HG03175 (cell line): ENCODE measurements at regions not wholly inside any gene's neighbourhood (a gene's known extent, or its start where the extent isn't known, plus 50 kb on each side); places are given as distances from the start of the nearest gene placed in this dataset.

Source experiments
- ATAC-seq: cut with Tn5 transposase; IDR thresholded peaks from one replicate; pipeline ENCODE4 v1.9.1; 2021; ENCODE audit warnings: mild to moderate bottlenecking, moderate library complexity; ENCODE audit not compliant: unreplicated experiment

GRCh38 chr3:180332608-180333007 lies 269.4 kb upstream of the TTC14 start:
- peak; percentile 43 for ATAC-seq

GRCh38 chr3:180335050-180335449 lies 266.9 kb upstream of the TTC14 start:
- ATAC-seq: no peak

GRCh38 chr3:180340395-180340794 lies 261.6 kb upstream of the TTC14 start:
- no peak for ATAC-seq

DNA sequence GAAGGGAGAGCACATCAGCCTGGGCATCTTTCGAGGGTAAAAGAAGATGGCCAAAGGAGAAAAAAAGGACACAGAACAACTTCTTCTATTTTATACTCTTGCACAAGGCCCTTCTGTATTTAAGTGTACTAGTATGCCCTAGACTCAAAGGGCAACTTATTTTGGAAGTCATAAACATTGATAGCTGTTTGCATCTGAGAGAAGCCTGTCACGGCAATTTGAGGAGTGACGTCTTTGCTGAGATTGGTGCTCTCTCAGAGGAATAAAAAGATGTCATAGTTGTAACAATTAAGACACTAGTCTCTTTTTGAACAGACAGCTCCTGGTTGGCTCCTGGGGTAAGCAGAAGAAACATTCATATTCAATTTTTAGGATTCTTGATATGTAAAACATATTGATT lies 260.4 kb upstream of the TTC14 start:
- ATAC-seq: no peak

DNA sequence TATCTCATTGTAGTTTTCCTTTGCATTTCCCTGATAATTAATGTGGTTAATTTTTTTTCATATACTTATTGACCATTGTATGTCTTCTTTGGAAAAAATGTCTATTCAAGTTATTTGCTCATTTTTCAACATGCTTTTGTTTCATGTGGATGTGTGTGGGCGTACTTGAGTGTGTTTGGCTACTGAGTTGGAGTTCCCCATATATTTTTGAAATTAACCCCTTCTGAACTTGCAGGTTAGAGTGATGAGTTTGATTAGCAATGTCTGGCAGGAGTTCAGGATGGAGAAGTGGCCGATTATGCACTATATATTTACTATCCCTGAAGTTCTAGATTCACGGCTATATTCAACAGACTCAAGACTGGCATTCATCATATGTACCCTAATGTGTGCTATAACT lies 250.4 kb upstream of the TTC14 start:
- no peak for ATAC-seq

GRCh38 chr3:180352261-180352660 lies 249.7 kb upstream of the TTC14 start:
- ATAC-seq: no peak

DNA sequence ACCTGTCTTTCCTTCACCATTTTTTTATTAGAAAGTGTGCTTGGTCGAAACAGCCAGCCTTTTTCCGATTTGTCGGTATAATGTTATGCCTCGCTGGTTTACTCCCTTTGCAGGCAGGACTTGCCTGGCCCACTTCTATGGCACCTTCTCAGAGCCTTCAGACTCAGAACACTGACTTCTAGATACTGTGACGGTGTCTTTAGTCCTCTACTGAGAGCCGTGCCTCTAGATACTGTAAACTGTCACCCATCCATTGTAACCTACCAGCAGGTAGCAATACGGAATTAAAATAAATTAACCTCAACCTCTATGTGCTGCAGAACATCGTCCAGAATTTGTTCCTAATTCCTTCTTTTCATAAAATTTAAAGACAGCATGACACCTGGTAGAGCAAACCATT lies 247.7 kb upstream of the TTC14 start:
- ATAC-seq: no peak

DNA sequence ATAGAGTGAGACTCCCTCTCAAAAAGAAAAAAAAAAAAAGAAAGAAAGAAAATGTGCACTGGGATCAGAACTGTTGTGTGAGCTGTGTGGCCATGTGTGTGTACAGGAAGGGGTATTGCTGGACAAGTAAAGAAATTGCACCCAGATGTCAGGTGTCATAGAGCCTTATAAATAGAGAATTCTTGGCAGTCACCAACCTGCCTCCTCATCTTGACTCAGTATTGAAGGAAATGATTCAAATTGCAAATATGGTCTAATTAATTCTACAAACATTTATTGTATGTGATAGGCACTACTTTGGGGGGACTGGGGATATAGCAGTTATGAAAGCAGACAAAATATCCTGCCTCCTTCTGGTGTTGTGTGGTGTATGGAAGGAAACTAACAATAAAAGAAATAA lies 243.8 kb upstream of the TTC14 start:
- no peak for ATAC-seq

- ATAC-seq: no peak
These were observed 242.7 kb upstream of the TTC14 start for GRCh38 chr3:180359061-180359952.

DNA sequence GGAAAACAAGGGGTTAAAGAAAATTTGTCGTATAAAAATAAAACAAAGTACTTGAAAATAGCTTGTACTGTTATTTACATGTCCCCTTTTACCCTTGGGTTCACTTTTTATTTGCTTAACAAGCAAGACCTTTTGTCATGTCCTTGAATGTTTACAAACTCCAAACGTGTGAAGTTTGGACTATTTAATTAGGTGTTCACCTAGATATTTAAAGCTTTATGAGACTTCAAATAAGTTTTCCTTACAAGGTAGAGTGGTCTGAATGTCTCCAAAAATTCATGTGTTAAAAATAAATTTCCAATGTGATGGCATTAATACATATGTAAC lies 242.0 kb upstream of the TTC14 start:
- no peak for ATAC-seq

GRCh38 chr3:180362081-180362480 lies 239.9 kb upstream of the TTC14 start:
- ATAC-seq: no peak

- ATAC-seq: no peak
These were observed 226.1 kb upstream of the TTC14 start for GRCh38 chr3:180375831-180376230.

DNA sequence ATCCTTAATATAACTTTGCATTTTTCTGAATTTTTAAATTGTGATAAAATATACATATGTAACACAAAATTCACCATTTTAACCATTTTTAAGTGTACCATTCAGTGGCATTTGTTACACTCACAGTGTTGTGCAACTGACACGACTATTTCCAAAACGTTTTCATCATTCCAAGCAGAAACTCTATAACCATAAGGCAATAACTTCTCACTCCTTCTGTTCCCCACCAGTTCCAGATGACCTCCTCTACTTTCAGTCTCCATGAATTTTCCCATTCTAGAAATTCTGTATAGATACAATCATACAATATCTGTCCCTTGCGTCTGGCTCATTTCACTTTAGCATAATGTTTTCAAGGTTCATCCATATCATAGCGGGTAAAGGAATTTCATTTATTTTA lies 223.5 kb upstream of the TTC14 start:
- ATAC-seq: no peak

GRCh38 chr3:180382638-180383180 lies 219.3 kb upstream of the TTC14 start:
- ATAC-seq: no peak

DNA sequence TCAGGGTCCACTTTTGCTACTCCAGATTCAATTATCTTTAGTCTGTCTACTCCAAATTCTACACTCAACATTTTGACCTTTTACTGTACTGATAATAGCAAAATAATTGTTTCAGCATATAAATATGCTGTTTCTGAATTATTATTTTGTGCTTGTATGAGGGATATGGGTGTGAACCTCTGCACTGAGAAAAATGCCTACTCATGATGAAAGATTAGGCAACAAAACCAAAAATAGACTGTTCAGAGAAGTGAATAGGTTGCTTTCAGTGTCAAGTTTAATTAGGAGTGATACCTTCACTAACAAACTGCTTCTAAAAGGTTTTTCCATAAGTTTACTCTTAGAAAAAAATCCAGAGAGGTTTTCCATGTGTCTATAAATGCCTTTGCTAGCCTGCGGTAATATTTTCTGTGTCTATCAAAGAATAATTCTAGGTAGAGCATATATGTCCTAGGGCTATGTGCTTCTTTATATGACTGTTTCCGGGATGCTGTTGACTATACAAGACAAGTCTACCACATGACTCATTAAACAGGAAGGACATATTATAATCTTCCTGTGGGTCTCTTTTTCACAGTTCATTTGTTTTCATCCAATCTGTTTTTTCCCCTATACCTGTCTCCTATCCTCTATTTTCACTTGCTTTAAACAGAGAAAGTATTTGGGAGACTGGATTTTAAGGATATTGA lies 218.5 kb upstream of the TTC14 start:
- no peak for ATAC-seq

- peak; percentile 64 for ATAC-seq
These were observed 211.7 kb upstream of the TTC14 start for GRCh38 chr3:180390313-180390712.

- no peak for ATAC-seq
These were observed 211.0 kb upstream of the TTC14 start for GRCh38 chr3:180391001-180391400.

DNA sequence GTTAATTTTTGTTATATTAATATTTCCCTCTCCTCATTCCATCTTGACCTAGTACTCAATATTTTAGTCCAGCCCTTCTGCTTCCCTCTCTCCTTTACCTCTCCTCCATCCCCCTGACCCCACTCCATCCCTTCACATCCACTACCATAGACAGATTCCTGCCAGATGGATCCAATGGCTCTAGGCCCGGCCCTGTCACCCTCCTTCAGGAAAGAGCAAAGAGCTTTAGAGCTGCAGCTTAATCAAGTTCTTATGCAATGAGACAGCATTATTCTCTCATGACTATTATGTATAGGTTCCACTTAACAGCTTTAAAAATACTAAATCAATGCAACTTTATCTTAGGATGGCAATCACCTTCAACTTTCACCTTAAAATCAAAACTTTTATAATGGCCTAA lies 200.7 kb upstream of the TTC14 start:
- ATAC-seq: no peak

DNA sequence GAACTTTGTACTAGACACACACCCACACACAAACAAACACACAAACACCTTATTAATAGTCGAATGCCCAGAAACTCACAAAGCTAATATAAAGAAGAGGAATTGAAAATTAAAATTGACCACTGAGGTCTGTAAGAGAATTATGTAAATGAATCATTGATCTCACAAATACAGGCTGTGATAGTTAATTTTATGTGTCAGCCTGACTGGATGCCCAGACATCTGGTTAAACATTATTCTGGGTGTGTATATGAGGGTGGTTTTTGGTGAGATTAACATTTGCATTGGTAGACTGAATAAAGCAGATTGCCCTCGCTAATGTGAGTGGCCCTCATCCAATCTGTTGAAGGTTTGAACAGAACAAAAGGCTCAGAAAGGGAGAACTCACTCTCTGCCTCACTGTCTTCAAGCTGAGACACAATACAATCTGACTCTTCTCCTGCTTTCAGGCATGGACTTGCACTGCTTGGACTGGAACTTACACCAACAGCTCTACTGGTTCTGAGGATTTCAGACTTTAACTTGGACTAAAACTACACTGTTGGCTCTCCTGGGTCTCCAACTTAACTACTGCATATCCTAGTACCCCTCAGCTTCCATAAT lies 199.4 kb upstream of the TTC14 start:
- ATAC-seq: peak; percentile 90

- no peak for ATAC-seq
These were observed 198.8 kb upstream of the TTC14 start for GRCh38 chr3:180403156-180403555.

DNA sequence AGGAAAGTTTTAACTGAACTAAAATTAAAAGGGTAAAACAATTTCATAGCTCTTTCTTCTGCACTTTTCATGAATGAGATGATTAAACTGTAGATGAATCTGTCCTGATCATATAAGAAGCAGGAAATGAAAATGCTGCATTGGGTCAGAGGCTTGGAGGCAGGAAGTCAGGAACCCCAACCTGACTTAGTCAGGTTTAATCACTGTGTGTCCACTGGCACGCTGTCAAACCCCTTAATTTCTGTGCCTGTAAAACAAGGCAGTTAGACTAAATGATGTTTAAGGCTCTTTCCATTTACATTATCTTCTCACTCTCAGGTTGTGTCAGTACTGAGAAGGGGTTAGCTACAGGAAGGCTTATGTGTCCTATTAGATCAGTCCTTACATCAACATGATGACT lies 193.3 kb upstream of the TTC14 start:
- ATAC-seq: peak; percentile 43

DNA sequence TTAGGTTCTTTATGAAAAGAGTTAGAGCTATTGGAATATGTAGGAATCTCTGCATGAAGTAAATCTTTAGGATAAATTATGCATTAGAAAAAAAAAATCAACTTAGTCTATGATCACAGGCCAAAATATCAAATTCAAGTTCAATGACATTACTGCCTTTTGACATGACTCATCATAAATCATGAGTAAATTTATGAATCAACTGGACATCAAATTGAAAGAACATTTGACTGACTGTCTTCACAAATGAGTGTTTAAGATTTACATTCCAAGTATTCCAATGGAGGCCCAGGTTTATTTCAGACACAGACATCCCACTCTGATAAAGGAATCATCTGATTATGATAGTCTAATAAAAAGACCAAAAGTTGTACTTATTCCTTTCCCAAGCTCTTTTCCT lies 192.8 kb upstream of the TTC14 start:
- no peak for ATAC-seq
